ENCODE measurements at regions not wholly inside any gene's neighbourhood (a gene's known extent, or its start where the extent isn't known, plus 50 kb on each side); places are given as distances from the start of the nearest gene placed in this dataset.

- no peak for TF ChIP-seq EP300 (IDR thresholded peaks at IDR 0.05; ENCODE audit: borderline replicate concordance)
- no peak for TF ChIP-seq MAX (IDR thresholded peaks at IDR 0.05)
- TF ChIP-seq RAD21 (IDR thresholded peaks at IDR 0.05; ENCODE audit: low read depth), result no peak
- TF ChIP-seq REST (IDR thresholded peaks at IDR 0.05; ENCODE audit: low read depth), result no peak
- TF ChIP-seq TAF1 (IDR thresholded peaks at IDR 0.05; ENCODE audit: low read depth), result no peak
- TF ChIP-seq EGR1 (IDR thresholded peaks at IDR 0.05), result no peak
- TF ChIP-seq YY1 (IDR thresholded peaks at IDR 0.05; ENCODE audit: low read depth), result no peak
- TF ChIP-seq CEBPB (IDR thresholded peaks at IDR 0.05), result no peak
Observed at GRCh38 chr3:18149386-18149785, 275.8 kb downstream of the SATB1 start.

All from Ishikawa (cell line).